ENCODE measurements at regions not wholly inside any gene's neighbourhood (a gene's known extent, or its start where the extent isn't known, plus 50 kb on each side); places are given as distances from the start of the nearest gene placed in this dataset.

DNA sequence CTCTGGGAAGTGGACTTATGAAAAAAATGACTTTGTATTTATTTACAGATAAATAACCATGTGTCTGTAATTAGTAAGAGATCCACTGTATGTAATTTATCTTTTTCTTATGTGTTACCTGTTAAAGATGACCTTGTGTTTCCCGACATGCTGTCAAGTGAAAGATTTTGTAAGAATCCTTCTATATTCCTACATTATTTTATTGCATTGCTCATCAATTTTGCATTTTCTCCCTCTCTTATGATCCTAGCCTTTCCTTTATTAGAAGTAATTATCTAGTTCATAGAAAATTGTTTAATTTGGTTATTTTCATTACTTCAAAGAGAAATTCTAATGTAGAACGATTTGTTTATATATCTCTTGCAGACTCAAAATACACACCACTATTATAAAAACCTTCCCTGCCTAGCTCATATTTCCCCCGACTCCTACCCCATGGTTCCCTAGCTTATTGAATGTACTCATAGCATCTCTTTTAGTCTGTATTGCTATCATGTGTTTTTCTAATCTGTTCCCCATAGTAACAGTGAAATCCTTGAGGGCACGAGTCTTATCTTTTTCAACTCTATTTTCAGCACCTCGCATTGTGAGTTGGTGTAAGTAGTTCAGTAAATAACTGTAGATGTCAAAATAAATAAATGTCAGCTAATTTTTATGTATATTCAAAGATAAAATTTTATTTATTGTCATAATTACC is 774.4 kb downstream of the HDGFL1 start:
- H3K23me2 ChIP-seq (ENCODE audit: insufficient read length, low read depth, low read length, poor library complexity, severe bottlenecking) = no peaks in the 10 kb centered on the region
- H2BK15ac ChIP-seq (ENCODE audit: low read depth, low read length) = no peak overlapping the region

More for the DNA sequence above, 774.4 kb downstream of the HDGFL1 start:
- H3K23ac ChIP-seq (ENCODE audit: insufficient read length, low read depth, low read length) = no peak overlapping the region
- H3K27me3 ChIP-seq (ENCODE audit: insufficient read depth, low read length) = no peaks in the 10 kb centered on the region
- no peak overlapping the region for H3K4ac ChIP-seq (ENCODE audit: low read depth, low read length)
- DNase-seq = no peak
- no peaks in the 10 kb centered on the region for H3K4me1 ChIP-seq (ENCODE audit: insufficient read depth, low read length)
- H3K27me3 Mint-ChIP-seq (ENCODE audit: low read depth) = no peaks in the 10 kb centered on the region
- H3K9me3 ChIP-seq (ENCODE audit: control insufficient read depth, low read depth, low read length) = no peaks in the 10 kb centered on the region
- no peak overlapping the region for H3K4me3 Mint-ChIP-seq
- WGBS (ENCODE audit: extremely low coverage, insufficient read length, low lambda C conversion rate) = no CpG with 5 or more reads among the region's 5 CpGs
- no peak overlapping the region for H3K27ac Mint-ChIP-seq
- no peaks in the 10 kb centered on the region for H3K36me3 Mint-ChIP-seq (ENCODE audit: insufficient read depth in 1 of 3, low read depth in 3 of 3)
- no peak overlapping the region for H3K56ac ChIP-seq (ENCODE audit: insufficient read length, low read depth, low read length)
- H4K91ac ChIP-seq (ENCODE audit: insufficient read length, low read depth, low read length) = no peak overlapping the region
- no peaks in the 10 kb centered on the region for H3K79me1 ChIP-seq (ENCODE audit: insufficient read depth, low read depth, low read length, poor library complexity, severe bottlenecking)
- H4K5ac ChIP-seq (ENCODE audit: insufficient read length, low read depth, low read length) = no peak overlapping the region
- H3K79me2 ChIP-seq (ENCODE audit: insufficient read depth, low read length) = no peaks in the 10 kb centered on the region
- no peak overlapping the region for H4K8ac ChIP-seq (replicated peaks; ENCODE audit: insufficient read length, low read depth, low read length)
- no peak overlapping the region for H2AFZ ChIP-seq (ENCODE audit: low read length)
- H3K4me2 ChIP-seq (ENCODE audit: insufficient read depth, insufficient read length, low read length) = no peak overlapping the region
- H2BK20ac ChIP-seq (ENCODE audit: low read depth, low read length, poor library complexity, severe bottlenecking) = no peak overlapping the region
- H3K18ac ChIP-seq (ENCODE audit: insufficient read length, low read depth, low read length) = no peak overlapping the region
- no peak overlapping the region for H2AK5ac ChIP-seq (ENCODE audit: insufficient read length, low read length)
- H4K20me1 ChIP-seq (ENCODE audit: control insufficient read depth, insufficient read depth, insufficient read length) = no peaks in the 10 kb centered on the region
- TF ChIP-seq CTCF (conservative IDR thresholded peaks at IDR 0.05) = no peak
- H2BK12ac ChIP-seq (ENCODE audit: insufficient read length, low read depth, low read length) = no peak overlapping the region
- H3K14ac ChIP-seq (ENCODE audit: insufficient read depth, low read length) = no peak overlapping the region
- H3K27ac ChIP-seq (ENCODE audit: insufficient read length, low read depth, low read length) = no peak overlapping the region
- no peak overlapping the region for H3K9ac ChIP-seq (ENCODE audit: extremely low read depth, insufficient read length, low read length)
- H3K4me1 Mint-ChIP-seq = no peaks in the 10 kb centered on the region
- H3K9me3 Mint-ChIP-seq = peaks cover 2% of the 10 kb centered on the region in 2 experiments; a peak in 2 of 5 replicates
- no peak overlapping the region for H2BK5ac ChIP-seq (ENCODE audit: insufficient read length, low read length)
- H3T11ph ChIP-seq (ENCODE audit: low read length) = no peak overlapping the region
- H2BK120ac ChIP-seq (ENCODE audit: low read depth, low read length, poor library complexity, severe bottlenecking) = no peak overlapping the region
